HG02840 (cell line): ENCODE measurements at regions not wholly inside any gene's neighbourhood (a gene's known extent, or its start where the extent isn't known, plus 50 kb on each side); places are given as distances from the start of the nearest gene placed in this dataset.

Source experiments
- ATAC-seq: cut with Tn5 transposase; IDR thresholded peaks from one replicate; pipeline ENCODE4 v1.9.1; 2021; ENCODE audit warnings: mild to moderate bottlenecking, moderate library complexity, moderate number of reproducible peaks; ENCODE audit not compliant: unreplicated experiment, low FRiP score

- no peak for ATAC-seq
Observed at GRCh38 chr12:103178366-103179080, 221.0 kb downstream of the ASCL1 start.

- peak; percentile 85 for ATAC-seq
Observed at GRCh38 chr12:103181366-103182152, 224.1 kb downstream of the ASCL1 start.

GRCh38 chr12:103182299-103182698 is 224.8 kb downstream of the ASCL1 start:
- ATAC-seq = no peak

- no peak for ATAC-seq
Observed at GRCh38 chr12:103196467-103196866, 239.0 kb downstream of the ASCL1 start.

- no peak for ATAC-seq
Observed at GRCh38 chr12:103197725-103198388, 240.4 kb downstream of the ASCL1 start.

- no peak for ATAC-seq
Observed at GRCh38 chr12:103198499-103198898, 241.0 kb downstream of the ASCL1 start.

- no peak for ATAC-seq
Observed at GRCh38 chr12:103205906-103206305, 248.4 kb downstream of the ASCL1 start.

- ATAC-seq = no peak
Observed at GRCh38 chr12:103207936-103208335, 250.5 kb downstream of the ASCL1 start.

- ATAC-seq = no peak
Observed at GRCh38 chr12:103241184-103241583, 254.6 kb downstream of the C12orf42 start.

GRCh38 chr12:103244596-103244995 is 251.2 kb downstream of the C12orf42 start:
- ATAC-seq = no peak

- ATAC-seq = no peak
Observed at GRCh38 chr12:103247531-103247930, 248.2 kb downstream of the C12orf42 start.

- no peak for ATAC-seq
Observed at GRCh38 chr12:103249607-103250006, 246.2 kb downstream of the C12orf42 start.

- no peak for ATAC-seq
Observed at GRCh38 chr12:103250487-103250886, 245.3 kb downstream of the C12orf42 start.
